Lower leg skin (tissue), 3 donors: ENCODE measurements at regions not wholly inside any gene's neighbourhood (a gene's known extent, or its start where the extent isn't known, plus 50 kb on each side); places are given as distances from the start of the nearest gene placed in this dataset.

Experiments used
- POLR2A ChIP-seq, 2 donors: fragments of 450-650 bp; IDR thresholded peaks; one replicate each; pipeline ENCODE4 v1.6.1; 2016 to 2017; ENCODE audit warnings: antibody characterized with exemption in 2 of 2, mild to moderate bottlenecking in 1 of 2, moderate library complexity in 1 of 2
- TF ChIP-seq, protein P1 (sequence below), 3 donors: fragments of 450-650 bp; IDR thresholded peaks; one replicate each; pipeline ENCODE4 v1.5.1; 2016; ENCODE audit warnings: antibody characterized with exemption in 3 of 3, mild to moderate bottlenecking in 3 of 3, moderate library complexity in 2 of 3

GRCh38 chr15:38148471-38148870, 104.2 kb upstream of the SPRED1 start:
- TF ChIP-seq, protein P1, sequence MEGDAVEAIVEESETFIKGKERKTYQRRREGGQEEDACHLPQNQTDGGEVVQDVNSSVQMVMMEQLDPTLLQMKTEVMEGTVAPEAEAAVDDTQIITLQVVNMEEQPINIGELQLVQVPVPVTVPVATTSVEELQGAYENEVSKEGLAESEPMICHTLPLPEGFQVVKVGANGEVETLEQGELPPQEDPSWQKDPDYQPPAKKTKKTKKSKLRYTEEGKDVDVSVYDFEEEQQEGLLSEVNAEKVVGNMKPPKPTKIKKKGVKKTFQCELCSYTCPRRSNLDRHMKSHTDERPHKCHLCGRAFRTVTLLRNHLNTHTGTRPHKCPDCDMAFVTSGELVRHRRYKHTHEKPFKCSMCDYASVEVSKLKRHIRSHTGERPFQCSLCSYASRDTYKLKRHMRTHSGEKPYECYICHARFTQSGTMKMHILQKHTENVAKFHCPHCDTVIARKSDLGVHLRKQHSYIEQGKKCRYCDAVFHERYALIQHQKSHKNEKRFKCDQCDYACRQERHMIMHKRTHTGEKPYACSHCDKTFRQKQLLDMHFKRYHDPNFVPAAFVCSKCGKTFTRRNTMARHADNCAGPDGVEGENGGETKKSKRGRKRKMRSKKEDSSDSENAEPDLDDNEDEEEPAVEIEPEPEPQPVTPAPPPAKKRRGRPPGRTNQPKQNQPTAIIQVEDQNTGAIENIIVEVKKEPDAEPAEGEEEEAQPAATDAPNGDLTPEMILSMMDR (IDR thresholded peaks at IDR 0.05): no peak
- no peak for TF ChIP-seq POLR2A (IDR thresholded peaks at IDR 0.05)
